ENCODE measurements at regions not wholly inside any gene's neighbourhood (a gene's known extent, or its start where the extent isn't known, plus 50 kb on each side); places are given as distances from the start of the nearest gene placed in this dataset.

GRCh38 chr3:59436164-59436958 is 386.5 kb upstream of the CFAP20DC start:
- no peak for TF ChIP-seq NR3C1 (IDR thresholded peaks at IDR 0.05)
- no peak for TF ChIP-seq HMGXB4 (CRISPR knock-in tag; IDR thresholded peaks at IDR 0.05; ENCODE audit: borderline replicate concordance)
- TF ChIP-seq ZC3H11A (IDR thresholded peaks at IDR 0.05) = no peak
- H3K4me2 ChIP-seq = no peak overlapping the region
- 93% methylated on average over 2 of the region's 2 CpGs for WGBS (ENCODE audit: missing lambda C conversion rate)
- DNase-seq (ENCODE audit: low read depth in 1 of 2, low spot score in 1 of 2) (no peak), FAIRE-seq (no peak), ATAC-seq (no peak)
- H3K9me3 ChIP-seq = no peaks in the 10 kb centered on the region
- no peaks in the 10 kb centered on the region for H3K4me1 ChIP-seq
- ChIA-PET POLR2A (no interaction called here), CTCF (interaction anchor here (1.1 kb wide), 1 partner anchor 12 kb away, joined by 3 read pairs; no protein-coding TSS in a partner anchor)
- H3K27ac ChIP-seq = no peak overlapping the region
- H3K4me3 ChIP-seq = no peak overlapping the region

- no peak for TF ChIP-seq ZC3H11A (IDR thresholded peaks at IDR 0.05)
- no peak for TF ChIP-seq ZNF302 (CRISPR knock-in tag; IDR thresholded peaks at IDR 0.05)
- no peak for TF ChIP-seq REST (IDR thresholded peaks at IDR 0.05)
- TF ChIP-seq ATOH8 (CRISPR knock-in tag; IDR thresholded peaks at IDR 0.05; ENCODE audit: low read depth) = no peak
- no peak for TF ChIP-seq FOSL2 (IDR thresholded peaks at IDR 0.05)
- TF ChIP-seq FOSL2 (CRISPR knock-in tag; IDR thresholded peaks at IDR 0.05) = no peak
- no peak for TF ChIP-seq HES2 (IDR thresholded peaks at IDR 0.05)
- no peak for TF ChIP-seq JUN (IDR thresholded peaks at IDR 0.05)
- TF ChIP-seq E2F6 (IDR thresholded peaks at IDR 0.05; ENCODE audit: borderline replicate concordance, low read depth) = no peak
- no peak for TF ChIP-seq EHF (CRISPR knock-in tag; IDR thresholded peaks at IDR 0.05)
- no peak for TF ChIP-seq RCOR1 (IDR thresholded peaks at IDR 0.05; ENCODE audit: low read depth, low read length)
- TF ChIP-seq USF2 (IDR thresholded peaks at IDR 0.05) = no peak
- Histone ChIP-seq H3K4me1 (no peaks in the 10 kb centered on the region), H3K4me3 (no peak overlapping the region), H3K27ac (no peak overlapping the region), H3K9me3 (no peaks in the 10 kb centered on the region), H3K4me2 (no peak overlapping the region)
- CTCF ChIA-PET = interaction anchor here (1.6 kb wide), 1 partner anchor 10 kb away, joined by 3 read pairs; no protein-coding TSS in a partner anchor
- 17% methylated on average over 4 of the region's 4 CpGs for WGBS (ENCODE audit: missing lambda C conversion rate)
- POLR2A ChIA-PET = no interaction called here
- no peak for DNase-seq (ENCODE audit: low read depth in 1 of 2, low spot score in 1 of 2)
- FAIRE-seq = no peak
- ATAC-seq = no peak
These were observed 383.7 kb upstream of the CFAP20DC start for GRCh38 chr3:59433546-59433945.
